ENCODE measurements at regions not wholly inside any gene's neighbourhood (a gene's known extent, or its start where the extent isn't known, plus 50 kb on each side); places are given as distances from the start of the nearest gene placed in this dataset.
"Not testable (repeated sequence)": the region's sequence is repeated elsewhere in the genome, so short reads cannot be mapped to it uniquely, and the experiment has no call there.

GRCh38 chr5:82473262-82473661 is 195.1 kb upstream of the RPS23 start:
- DNase-seq = no peak
- no peak overlapping the region for H3K27ac ChIP-seq
- in situ Hi-C loops (cut with HindIII; ENCODE audit: low pct_ligation_motif_present, low sequenced_read_pairs) = no loop called here
- no peaks in the 10 kb centered on the region for H3K27me3 ChIP-seq (replicated peaks)
- H3K36me3 ChIP-seq (replicated peaks) = no peaks in the 10 kb centered on the region
- no peak overlapping the region for H3K4me3 ChIP-seq (ENCODE audit: low read depth, low read length)
- no peak for TF ChIP-seq CTCF (IDR thresholded peaks at IDR 0.05; ENCODE audit: low read depth, low read length, missing control alignments)

- no peak overlapping the region for H3K27ac ChIP-seq
- TF ChIP-seq CTCF (IDR thresholded peaks at IDR 0.05; ENCODE audit: low read depth, low read length, missing control alignments) = no peak
- DNase-seq = no peak
- in situ Hi-C loops (cut with HindIII; ENCODE audit: low pct_ligation_motif_present, low sequenced_read_pairs) = no loop called here
- no peak overlapping the region for H3K4me3 ChIP-seq (ENCODE audit: low read depth, low read length)
- H3K27me3 ChIP-seq (replicated peaks) = no peaks in the 10 kb centered on the region
- no peaks in the 10 kb centered on the region for H3K36me3 ChIP-seq (replicated peaks)
These were observed 192.2 kb upstream of the RPS23 start for GRCh38 chr5:82470185-82470994.

GRCh38 chr5:82466986-82467561 is 188.9 kb upstream of the RPS23 start:
- H3K4me3 ChIP-seq (ENCODE audit: low read depth, low read length) = no peak overlapping the region
- H3K36me3 ChIP-seq (replicated peaks) = no peaks in the 10 kb centered on the region
- peak; percentile 56 for DNase-seq
- no peaks in the 10 kb centered on the region for H3K27me3 ChIP-seq (replicated peaks)
- peak overlapping the region; percentile 34 for H3K27ac ChIP-seq
- TF ChIP-seq CTCF (IDR thresholded peaks at IDR 0.05; ENCODE audit: low read depth, low read length, missing control alignments) = peak; percentile 53
- in situ Hi-C loops (cut with HindIII; ENCODE audit: low pct_ligation_motif_present, low sequenced_read_pairs) = no loop called here

- Histone ChIP-seq H3K27me3 (replicated peaks) (no peaks in the 10 kb centered on the region), H3K4me3 (ENCODE audit: low read depth, low read length) (no peak overlapping the region), H3K27ac (no peak overlapping the region), H3K36me3 (replicated peaks) (no peaks in the 10 kb centered on the region)
- peak; percentile 48 for DNase-seq
- in situ Hi-C loops (cut with HindIII; ENCODE audit: low pct_ligation_motif_present, low sequenced_read_pairs) = no loop called here
- TF ChIP-seq CTCF (IDR thresholded peaks at IDR 0.05; ENCODE audit: low read depth, low read length, missing control alignments) = no peak
These were observed 187.1 kb upstream of the RPS23 start for GRCh38 chr5:82465235-82465634.

GRCh38 chr5:82459626-82460025 is 181.5 kb upstream of the RPS23 start:
- Histone ChIP-seq H3K4me3 (ENCODE audit: low read depth, low read length) (no peak overlapping the region), H3K36me3 (replicated peaks) (no peaks in the 10 kb centered on the region), H3K27me3 (replicated peaks) (no peaks in the 10 kb centered on the region), H3K27ac (no peak overlapping the region)
- no peak for DNase-seq
- in situ Hi-C loops (cut with HindIII; ENCODE audit: low pct_ligation_motif_present, low sequenced_read_pairs) = no loop called here
- no peak for TF ChIP-seq CTCF (IDR thresholded peaks at IDR 0.05; ENCODE audit: low read depth, low read length, missing control alignments)

- H3K27ac ChIP-seq; DNase-seq; H3K36me3 ChIP-seq (replicated peaks); H3K4me3 ChIP-seq (ENCODE audit: low read depth, low read length); in situ Hi-C loops (cut with HindIII; ENCODE audit: low pct_ligation_motif_present, low sequenced_read_pairs); H3K27me3 ChIP-seq (replicated peaks): not testable (repeated sequence)
These were observed 177.2 kb upstream of the RPS23 start for GRCh38 chr5:82455317-82455716.
